HG03432 (cell line): ENCODE measurements at regions not wholly inside any gene's neighbourhood (a gene's known extent, or its start where the extent isn't known, plus 50 kb on each side); places are given as distances from the start of the nearest gene placed in this dataset.
A peak's percentile ranks its signal among the peaks of the same experiment; 100 is the strongest.

Experiments
- ATAC-seq: cut with Tn5 transposase; IDR thresholded peaks from one replicate; pipeline ENCODE4 v1.9.1; 2021; ENCODE audit warnings: mild to moderate bottlenecking, moderate library complexity; ENCODE audit not compliant: unreplicated experiment

DNA sequence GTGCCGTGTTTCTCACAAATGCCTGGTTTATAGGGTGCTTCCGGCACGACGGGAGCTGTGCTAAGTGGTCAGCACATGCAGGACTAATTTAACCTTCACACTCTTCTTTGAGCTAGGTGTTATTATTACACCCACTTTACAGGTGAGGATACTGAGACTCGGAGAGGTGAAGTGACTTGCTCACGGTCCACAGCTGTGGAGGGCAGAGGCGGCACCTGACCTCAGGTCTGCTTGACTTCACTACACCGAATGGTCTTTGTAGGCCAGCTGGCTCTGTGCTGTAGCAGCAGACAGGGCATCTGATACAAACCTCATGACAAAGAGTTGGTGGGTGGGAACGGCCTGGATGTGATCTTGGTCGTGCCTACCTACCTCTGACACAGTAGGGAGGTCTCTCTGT lies 102.0 kb upstream of the BOD1 start:
- ATAC-seq: no peak

DNA sequence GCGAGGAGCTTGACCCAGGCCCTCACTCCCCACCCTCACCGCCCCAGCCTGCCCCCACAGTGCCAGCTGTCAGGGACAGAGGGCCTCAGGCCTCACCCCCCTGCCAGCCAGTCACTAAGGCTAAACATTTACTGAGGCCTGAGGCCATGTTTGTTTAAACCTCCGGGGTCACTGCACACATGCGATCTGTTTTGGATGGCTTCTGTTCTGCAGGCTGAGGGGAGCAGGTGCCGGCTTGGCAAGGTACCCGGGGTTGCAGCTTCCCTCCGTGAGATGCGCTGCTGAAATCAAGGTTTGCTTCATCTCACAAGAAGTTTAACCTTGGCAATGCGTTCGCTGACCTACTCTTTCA lies 103.3 kb upstream of the BOD1 start:
- ATAC-seq: no peak

DNA sequence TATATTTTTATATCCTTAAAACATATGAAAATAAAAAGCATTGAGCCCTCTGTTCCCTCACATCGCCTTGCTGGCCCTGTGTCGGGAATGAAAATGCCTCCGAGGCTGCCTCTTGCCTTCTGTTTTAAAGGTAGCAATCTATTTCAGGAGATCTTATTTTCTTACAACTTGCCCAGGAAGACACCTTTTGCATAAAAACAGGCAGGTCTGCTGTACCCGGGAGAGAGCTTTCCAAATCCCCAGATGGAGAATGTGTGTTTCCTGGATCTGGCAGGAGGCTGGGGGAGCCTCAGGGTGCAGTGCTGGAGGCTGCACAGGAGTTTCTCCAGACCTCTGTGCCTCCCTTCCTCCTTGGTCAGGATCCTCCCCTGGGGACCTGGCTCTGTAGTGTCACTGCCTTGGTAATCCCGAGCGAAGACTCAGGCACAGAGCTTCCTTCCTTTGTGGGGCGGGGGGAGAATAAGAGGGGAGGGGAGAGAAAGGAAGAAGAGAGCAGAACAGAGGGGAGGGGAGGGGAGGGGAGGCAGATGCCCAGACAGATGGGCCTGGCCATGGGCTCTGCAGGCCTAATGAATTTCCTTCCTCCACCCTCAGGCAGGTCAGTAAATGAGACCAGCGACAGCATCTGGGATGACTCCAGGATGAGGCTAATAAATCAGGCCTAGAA lies 104.0 kb upstream of the BOD1 start:
- no peak for ATAC-seq

DNA sequence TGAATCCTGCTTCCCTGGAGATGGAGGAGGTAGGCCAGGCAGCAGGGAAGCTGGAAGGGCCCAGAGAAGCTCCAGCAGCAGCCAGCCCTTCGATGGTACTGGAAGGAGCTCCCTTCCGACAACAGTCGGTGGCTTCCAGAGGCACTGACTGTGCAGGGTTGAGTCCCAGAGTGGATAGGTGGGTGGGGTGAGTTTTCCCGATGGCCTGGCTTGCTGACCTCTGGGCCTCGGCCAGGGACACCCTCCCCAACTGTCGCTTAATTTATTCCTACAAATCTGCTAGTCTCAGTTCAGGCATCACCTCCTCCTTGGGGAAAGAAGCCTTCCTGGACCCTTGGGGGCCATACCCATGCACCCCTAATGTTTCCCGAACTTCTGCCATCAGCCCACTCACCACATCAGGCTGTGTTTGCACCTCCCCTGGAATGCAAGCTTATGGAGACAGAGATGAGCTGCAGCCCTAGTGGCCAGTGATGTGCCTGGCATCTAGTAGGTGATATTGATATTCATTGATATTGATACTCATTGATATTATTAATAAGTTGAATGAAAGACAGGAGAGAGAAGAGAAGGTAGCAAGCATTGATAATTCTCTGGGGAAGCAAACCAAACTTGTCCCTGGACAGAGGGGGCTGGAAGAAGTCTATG lies 104.6 kb upstream of the BOD1 start:
- ATAC-seq: no peak

DNA sequence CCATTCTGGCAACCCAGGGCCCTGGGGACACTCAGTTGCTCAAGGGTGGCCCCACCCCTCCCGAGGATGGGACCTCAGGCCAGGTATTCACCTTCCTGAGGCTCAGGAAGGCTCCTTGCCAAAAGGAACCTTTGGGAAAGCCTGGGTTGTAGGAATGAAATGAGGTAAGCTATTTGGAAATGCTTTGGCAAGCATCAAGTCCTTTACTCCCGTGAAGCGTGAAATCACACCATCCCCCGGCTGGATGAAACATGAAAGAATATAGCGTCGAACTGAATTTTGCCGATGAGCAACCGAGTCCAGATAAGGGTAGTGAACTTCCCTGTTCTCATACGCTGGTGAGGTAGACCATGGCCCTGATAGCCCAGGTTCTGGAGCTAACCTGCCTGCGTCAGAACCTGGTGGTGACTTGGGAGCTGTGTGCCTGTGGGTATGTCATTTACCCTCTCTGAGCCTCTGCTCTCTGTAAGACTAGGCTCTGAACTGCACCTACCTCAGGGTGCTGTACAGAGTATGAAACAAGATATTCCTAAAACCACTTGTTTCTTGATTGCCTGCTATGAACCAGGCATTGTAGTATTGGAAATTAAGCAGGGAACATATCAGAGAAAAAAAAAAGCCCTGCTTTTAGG lies 105.3 kb upstream of the BOD1 start:
- ATAC-seq: no peak

DNA sequence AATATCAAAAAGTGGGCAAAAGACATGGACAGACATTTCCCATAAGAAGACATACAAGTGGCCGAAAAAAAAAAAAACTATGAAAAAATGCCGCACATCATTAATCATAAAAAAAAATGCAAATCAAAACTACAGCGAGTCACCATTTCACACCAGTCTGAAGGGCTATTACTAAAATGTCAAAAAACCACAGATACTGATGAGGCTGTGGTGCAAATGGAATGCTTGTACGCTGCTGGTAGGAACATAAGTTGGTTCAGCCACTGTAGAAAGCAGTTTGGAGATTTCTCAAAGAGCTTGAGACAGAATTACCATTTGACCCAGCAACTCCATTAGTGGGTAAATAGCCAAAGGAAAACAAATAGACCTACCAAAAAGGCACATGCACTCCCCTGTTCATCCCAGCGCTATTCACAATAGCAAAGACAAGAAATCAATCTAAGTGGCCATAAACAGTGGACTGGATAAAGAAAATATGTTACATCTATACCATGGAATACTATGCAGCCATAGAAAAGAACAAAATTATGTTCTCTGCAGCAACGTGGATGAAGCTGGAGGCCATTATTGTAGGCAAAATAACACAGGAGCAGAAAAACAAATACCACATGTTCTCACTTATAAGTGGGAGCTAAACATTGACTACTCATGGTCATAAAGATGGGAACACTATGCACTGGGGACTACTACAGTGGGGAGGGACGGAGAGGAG lies 110.6 kb upstream of the BOD1 start:
- ATAC-seq: no peak

DNA sequence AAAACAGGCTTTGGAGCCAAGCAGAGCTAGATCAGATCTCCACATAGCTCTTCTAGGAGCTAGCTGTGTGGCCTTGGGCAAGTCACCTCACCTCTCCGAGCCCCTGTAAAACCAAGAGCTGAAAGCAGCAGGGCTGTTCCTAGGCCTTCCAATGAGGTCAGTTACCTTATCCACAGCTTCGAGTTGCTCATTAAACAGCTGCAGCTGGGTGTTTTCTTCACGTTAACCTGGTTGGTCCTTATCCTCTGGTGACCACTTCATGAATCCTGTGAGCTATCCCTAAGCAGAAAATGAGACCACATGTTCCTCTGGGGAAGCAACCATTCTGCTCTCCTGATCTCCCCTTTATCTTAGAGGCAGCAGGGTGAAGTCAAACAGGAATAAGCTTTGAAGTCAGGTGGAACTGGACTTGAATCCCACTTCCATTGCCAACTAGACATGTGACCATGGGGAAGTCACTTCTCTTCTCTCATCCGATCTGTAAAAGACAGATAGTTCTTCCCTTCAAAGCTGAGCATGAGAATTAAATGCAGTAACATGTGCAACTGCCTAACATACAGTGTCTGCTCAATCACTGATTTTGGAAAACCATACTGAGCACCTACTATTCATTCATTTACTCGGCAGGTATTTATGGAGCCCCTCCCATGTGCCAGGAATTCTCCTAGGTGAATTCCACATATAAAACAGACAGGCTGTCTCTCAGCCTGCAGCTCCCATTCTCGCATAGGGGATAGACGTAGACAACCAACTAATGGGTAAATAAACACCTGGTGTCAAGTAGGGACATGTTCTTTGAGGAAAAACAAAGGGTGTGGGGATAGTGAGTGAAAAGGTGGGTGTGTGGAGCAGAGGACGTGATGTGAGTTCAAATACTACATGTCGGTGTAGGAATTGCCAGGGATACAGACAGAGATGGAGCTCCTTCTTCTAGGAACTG lies 111.7 kb upstream of the BOD1 start:
- ATAC-seq: no peak

DNA sequence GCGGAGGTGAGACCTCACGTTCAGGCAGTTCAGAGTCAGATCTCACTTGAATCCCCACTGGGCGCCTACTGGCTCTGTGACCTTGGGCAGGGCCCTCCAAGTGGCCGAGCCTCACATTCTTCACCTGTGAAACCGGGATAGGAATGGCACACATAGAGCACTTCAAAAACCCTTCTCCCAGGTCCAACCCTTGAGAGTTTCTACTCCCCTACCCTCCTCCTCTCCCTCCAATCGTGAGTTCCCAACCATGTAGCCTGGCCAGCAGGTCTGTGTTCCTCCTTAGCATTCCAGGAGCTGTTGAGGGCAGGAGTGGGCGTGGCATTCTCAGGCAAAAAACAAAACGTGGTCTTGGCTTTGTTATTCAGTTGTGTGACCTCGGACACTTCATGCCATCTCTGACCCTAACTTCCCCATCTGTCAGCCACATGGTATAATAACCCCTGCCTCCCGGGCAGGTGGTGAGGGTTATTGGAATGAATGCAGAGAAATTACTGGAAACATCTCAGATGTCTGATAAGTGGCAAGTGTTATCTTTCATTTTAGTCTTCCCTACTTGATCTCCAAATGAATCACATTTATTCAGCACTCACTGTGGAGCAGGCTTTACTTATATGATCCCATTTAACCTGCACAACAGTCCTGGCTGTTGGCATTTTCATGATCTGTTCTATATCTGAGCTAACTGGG lies 112.8 kb upstream of the BOD1 start:
- ATAC-seq: no peak

DNA sequence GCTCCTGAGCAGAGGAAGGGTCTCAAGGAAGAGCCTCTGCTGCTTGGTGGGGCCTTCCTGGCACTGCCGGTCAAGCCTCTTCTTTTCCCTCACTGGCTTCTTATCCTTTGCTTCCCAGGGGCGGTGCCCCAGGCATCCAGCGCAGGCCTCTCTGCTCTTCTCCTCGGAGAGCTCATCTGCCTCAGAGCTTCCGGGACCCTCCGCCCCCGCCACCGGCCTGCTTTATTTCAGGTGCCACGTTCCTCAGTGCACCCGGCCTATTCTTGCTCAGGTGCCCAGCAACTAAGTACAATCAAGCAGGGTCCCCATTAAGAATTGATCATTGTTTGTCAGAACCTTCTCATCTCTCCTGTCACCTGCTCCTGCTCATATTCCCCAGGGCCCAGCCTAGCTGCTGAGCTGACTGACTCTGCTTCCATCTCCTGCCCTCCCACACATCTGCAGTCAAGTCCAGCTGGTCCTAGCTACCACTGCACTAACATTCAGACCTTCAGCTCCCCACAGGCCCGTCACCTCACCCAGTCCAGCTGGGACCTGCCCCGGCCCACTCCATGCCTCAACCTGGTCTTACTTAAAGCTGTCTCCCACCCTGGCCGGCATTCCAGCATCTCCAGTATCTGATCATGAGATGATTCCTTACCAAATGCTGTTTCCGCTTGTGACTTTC lies 114.3 kb upstream of the BOD1 start:
- no peak for ATAC-seq

DNA sequence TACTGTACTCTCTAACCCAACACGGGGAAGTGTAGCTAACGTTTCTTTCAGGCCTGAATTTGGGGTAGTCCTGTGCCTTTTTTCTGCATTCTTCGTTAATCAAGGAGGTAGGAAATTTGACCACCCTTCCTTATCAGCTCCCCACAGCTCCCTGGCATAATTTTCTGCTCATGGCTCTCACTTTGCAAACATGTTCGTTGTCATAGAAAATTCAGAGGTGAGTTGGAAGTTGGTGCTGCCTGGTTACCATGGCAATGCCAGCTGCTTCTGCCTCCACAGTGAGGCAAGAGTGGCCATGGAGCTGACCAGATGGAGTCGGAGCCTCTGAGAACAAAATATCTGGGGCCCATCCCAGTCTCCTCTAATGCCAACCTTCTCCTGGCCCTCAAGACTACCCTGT lies 116.6 kb upstream of the BOD1 start:
- ATAC-seq: no peak

DNA sequence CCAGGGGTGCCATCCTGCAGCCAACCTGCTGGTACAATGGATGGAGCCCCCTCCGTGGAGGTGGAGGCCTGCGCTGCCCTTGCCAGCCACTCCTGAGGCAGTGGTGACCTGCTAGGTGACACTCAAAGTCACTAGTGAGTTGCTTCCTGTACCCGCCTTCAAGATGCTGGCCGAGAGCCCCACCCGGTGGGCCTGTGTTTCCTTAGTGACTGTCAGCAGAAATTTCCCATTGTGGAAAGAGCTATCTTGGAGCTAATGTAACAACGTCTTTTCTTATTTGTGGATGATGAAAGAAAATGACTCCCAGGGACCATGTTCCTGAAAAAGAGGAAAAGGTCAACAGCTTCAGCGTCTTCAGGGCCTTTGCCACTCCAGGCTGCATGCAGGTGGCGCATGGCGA lies 117.0 kb upstream of the BOD1 start:
- ATAC-seq: no peak

DNA sequence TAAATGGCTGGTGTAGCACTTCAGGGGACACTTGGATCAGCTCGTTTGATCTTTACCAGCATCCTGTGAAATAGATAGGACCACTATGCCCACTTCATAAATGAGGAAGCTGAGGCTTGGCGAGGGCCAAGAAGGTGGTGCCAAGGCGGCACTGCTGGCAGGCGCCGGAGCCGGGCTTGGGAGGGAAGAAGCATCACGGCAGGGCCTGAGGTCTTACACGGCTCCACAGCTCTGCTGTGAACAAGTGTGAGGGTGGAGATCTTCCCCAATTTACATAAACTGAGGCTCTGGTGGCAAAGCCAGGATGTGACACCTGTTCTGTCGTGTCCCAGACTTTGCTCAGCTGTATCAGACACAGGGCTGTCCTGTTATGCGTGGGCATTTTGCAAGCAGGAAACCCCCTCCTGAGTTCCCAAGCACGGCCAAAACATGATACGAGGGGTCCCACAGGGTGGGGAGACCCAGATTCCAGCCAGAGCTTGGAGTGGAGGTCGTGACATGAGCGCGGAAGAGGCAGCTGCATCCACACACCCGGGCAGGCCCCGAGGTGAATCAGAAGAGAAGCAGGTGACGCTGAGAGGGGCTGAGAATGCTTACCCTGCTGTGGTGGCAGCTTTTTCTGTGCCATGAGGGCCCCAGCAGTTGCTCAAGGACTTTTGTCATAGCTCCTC lies 117.5 kb upstream of the BOD1 start:
- ATAC-seq: peak; percentile 43

DNA sequence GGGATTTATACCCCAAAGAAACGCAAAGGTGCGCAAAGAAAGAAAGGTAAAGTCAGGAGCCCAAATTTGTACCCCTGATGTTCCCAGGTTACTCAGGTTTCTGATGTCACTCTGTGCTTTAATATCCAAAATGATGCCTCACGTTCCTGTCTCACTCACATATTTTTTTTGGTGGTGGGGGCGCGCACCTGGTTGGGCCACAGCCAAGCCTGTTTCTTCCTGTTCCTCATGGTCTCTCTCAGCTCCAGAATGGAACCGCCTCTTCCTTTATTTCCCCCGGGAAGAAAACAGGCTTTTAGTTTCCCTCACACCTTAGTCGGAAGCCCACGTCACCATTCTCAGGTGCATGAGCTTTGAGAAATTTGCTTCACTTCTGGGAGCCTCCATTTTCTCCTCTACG lies 118.3 kb upstream of the BOD1 start:
- no peak for ATAC-seq

DNA sequence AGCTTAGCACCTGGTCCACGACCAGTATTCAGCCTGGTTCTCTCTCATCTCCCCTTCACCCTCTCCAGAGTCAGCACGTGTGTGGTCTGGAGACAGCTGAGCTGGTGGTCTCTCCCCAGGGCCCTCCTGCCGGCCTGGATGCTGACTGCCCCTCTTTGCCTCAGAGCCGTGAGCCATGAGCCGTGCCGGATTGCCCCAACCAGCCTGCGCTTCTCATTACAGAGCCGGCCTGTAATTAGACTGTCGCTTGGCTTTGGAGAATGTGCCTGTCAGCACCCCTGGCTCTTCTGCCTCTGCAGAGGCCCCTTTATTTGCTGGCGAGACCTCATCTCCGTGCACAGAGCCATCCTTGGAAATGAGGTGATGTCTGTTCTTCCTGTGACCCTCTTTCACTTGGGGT lies 118.7 kb upstream of the BOD1 start:
- ATAC-seq: no peak

DNA sequence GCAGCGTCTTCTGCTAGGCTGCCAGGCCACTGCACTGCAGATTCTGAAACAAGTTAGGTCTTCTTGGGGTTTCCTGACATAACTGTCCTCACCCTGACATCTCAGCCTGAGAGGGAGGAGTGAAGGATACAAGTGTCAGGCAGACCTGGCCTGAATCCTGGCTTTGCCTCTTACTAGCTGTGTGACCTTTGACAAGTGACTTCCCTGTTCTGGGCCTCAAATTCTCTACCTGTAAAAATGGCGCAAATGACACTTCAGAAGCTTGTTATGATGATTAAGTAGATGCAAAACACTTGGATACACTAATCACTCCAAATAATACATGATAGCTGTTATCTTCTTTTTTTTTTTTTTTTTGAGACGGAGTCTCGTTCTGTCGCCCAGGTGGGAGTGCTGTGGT lies 119.2 kb upstream of the BOD1 start:
- ATAC-seq: no peak

DNA sequence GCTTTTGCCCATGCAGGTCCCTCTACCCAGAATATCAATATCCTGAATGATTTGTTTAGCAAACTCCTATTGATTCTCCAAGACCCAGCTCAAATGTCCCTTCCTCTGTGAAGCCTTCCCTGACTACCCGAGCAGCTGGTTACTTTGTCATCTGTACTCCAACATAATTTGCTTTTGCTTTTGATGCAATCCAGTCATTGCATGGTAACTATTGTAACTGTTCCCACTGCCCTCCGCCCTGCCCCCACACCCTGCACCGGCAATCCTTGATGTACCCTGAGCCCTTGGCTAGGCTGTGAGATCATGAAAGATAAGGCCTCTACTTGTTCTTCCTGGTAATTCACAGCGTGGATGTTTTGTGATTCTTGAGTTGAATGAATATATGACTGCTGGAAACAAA lies 119.9 kb upstream of the BOD1 start:
- no peak for ATAC-seq

DNA sequence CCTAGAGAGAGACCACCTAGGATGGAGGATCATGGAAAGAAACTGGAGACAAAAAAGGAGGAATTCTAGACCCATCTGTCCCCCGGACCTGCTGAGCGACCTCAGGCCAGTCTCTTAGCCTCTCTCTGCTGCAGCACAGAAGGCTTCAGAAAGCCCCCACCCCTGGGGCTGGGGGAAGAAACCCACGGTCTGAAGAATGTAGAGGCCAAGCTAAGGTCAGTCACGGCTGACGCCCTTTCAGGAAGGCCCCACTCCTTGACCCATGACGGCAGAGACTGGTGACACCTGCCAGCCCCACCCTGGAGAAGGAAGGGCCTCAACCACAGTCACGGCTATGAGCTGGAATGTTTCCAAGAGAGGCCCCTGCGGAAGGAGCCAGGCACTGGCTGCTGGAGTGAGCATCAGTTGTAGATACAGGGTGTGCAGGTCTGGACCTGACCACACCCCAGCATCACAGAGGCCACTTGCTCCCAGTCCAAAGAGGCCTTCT lies 120.5 kb upstream of the BOD1 start:
- ATAC-seq: peak; percentile 88

DNA sequence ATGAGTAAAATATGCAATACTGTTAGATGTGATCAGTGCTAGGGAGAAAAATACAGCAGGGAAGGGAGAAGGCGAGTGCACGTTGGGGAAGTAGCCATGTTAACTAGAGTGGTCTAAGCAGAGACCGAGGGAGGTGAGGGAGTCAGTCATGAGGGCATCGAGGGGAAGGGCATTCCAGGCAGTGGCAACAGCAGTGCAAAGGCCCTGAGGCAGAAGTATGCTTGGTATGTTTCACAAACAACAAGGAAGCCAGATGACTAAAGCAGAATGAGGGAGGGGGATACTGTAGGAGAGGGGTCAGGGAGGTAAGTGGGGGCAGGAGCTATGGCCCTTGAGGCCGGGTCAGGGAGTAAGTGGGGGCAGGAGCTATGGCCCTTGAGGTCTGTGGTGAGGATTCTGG lies 123.3 kb upstream of the BOD1 start:
- ATAC-seq: no peak

DNA sequence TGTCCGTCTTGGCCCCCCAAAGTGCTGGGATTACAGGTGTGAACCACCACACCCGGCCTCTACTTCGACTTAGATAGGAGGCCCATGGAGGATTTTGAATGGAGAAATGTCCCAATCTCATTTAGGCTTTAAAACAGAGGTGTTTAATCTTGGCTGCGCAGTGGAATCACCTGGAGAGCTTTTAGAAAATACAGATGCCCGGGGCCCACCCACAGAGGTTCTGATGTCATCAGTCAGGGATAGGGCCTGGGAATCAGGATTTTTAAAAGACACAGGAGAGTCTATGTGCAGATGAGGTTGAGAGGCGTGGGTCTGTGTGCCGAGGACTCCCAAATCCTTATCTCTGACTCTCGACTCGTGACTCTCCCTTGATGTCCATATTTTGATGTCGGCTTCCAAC lies 124.0 kb upstream of the BOD1 start:
- ATAC-seq: no peak
